HG03442 (cell line): ENCODE measurements at regions not wholly inside any gene's neighbourhood (a gene's known extent, or its start where the extent isn't known, plus 50 kb on each side); places are given as distances from the start of the nearest gene placed in this dataset.

ENCODE experiments used
- ATAC-seq: cut with Tn5 transposase; IDR thresholded peaks from one replicate; pipeline ENCODE4 v1.9.1; 2021; ENCODE audit warnings: mild to moderate bottlenecking, moderate library complexity; ENCODE audit not compliant: unreplicated experiment

- ATAC-seq = no peak
These were observed 107.4 kb upstream of the CLDN10 start for GRCh38 chr13:95445131-95445530.

- ATAC-seq = no peak
These were observed 104.7 kb upstream of the CLDN10 start for GRCh38 chr13:95447814-95448213.

- no peak for ATAC-seq
These were observed 100.9 kb upstream of the CLDN10 start for GRCh38 chr13:95451656-95452055.

DNA sequence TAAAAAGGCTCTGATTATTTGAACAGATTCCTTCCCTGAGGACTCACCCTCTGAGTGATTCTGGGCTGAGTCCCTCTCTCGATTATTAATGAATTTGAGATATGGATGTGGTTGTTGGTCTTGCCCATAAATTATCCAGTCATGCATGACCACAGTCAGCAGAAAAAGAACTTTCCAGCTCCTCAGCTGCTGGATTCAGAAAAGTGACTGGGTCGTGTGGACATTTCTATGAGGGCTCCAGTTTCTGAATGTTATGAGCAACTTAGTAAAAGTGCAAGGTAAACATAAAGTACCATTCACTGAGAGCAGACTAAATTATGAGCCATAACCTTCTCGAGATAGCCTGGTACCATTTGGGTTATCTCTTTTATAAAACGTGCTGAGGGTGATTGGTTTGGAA lies 100.1 kb upstream of the CLDN10 start:
- no peak for ATAC-seq

DNA sequence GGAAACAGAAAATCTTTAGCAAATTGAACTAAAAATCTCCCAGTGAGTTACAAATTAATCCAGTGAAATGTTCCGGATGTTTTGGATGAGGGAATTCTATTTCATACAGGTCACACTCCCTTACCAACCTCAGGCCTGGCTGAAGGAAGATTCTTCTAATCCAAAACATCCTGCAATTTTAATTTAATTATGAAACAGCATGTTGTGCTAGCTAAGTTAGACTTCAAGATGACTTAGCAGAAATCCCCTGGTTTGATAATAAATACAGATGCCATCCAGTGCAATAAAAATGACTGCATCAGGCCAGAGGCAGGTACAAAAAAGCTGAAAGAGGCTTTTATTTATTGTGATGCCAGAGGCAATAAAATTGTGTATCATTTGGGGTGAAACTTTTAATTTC lies 96.7 kb upstream of the CLDN10 start:
- ATAC-seq = no peak

- ATAC-seq = no peak
These were observed 95.7 kb upstream of the CLDN10 start for GRCh38 chr13:95456815-95457214.

DNA sequence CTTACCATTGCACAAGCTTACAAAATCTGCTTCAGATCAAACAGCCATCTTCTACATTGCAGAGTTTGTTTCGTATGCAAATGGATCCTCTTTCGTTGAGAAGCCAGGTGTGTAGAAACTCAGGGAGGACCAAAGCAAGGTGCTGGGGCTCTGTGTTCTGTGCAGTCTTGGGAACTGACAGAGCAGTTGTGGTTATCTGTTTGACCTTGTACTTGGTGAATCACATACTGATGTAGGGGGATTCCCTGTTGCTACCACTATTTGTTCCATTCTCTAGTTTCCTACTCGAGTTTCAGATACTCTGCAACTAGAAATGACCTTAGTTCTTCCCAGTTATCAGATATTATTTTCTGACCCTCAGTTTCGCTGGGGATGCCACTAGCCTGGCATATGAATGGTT lies 95.2 kb upstream of the CLDN10 start:
- ATAC-seq = peak; percentile 100

GRCh38 chr13:95462801-95463200 lies 89.7 kb upstream of the CLDN10 start:
- no peak for ATAC-seq

DNA sequence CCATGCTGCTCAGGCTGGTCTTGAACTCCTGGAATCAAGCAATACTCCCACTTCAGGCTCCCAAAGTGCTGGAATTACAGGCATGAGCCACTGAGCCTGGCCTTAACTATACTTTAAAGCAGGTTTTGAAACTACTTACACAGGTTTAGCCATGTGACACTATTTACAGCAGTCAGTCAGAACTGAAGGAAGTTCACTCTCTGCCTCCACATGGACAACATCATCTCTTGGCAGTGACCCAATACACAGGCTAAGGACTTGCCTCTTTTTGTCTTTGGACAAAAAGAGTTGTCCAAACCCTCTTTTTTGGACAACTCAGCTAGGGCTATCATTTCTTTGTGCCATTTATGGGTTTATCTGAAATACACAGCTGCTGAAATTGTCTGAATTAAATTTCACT lies 89.0 kb upstream of the CLDN10 start:
- no peak for ATAC-seq

DNA sequence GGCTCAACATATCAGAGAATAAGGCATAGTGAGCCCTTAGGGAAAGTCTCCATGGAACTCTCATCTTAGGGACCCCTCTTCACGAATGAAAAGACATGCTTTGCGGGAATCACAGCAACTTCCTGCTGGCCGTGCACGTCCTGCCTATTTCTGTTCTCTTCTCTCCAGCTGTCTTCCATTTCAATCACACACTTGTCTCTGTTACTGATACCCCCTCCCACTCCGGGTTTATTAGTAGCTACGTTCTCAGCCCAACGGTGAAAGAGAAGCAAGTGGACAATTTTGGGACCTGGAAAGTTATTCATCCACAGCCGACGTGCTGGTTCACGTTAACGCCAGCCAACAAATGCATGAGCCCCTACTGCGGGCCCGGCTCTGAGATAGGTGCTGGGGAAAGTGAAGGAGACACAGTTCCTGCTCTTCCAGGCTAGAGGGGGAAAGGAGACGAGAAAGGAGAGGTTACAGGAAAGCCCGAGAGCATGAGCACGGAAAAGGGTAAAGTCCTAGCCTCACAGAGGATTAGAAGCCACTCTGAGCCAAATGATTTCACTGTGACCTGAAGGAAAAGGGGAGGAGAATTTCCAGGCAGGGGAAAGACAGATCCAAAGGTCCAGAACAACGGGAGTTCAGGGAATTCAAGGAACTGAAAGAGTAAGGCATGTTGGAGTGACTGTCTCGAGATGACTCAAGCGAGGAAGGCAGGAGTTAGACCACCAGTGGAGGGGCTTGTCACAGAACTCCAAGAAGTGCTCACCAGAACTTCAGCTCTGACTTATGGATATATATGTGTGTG lies 81.8 kb upstream of the CLDN10 start:
- ATAC-seq = no peak

- peak; percentile 70 for ATAC-seq
These were observed 80.6 kb upstream of the CLDN10 start for GRCh38 chr13:95471960-95472359.

DNA sequence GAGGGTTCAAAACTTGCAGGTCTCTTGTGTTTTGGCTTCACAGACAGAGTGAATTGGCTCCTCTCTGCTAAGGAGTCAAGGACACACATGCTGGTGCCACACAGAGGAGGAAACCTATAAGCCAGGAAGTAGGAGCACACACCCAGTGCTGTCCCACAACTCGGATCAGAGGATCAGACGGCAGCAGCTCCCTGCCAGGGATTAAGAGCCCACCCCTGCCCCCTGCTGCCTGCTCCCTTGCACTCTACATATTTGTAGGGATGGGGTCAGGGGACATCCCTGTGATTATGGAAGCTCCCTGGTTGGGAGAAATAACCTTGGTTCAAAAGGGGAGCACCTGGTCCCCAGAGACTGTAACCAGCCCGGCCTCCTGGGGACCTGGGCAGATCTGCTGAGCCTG lies 77.5 kb upstream of the CLDN10 start:
- ATAC-seq = no peak

DNA sequence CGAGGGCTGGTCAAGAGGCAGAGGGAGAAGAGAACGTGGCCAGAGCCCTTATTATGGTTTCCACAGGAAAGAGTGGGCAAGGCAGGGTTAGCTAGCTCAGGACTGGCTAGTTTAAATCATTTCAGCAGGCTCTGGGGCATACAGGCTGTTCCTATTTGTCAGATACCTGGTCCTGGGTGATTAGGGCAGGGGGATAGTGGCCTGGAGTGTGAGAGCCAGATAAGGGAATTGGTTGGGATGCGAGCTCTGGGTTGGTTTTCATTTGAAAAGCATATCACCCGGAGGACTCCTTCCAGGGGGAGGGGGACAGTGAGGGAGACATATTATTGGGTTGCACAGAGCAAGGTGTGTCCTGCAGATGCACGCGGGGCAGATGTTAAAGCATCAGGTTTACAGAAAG lies 75.3 kb upstream of the CLDN10 start:
- ATAC-seq = no peak

DNA sequence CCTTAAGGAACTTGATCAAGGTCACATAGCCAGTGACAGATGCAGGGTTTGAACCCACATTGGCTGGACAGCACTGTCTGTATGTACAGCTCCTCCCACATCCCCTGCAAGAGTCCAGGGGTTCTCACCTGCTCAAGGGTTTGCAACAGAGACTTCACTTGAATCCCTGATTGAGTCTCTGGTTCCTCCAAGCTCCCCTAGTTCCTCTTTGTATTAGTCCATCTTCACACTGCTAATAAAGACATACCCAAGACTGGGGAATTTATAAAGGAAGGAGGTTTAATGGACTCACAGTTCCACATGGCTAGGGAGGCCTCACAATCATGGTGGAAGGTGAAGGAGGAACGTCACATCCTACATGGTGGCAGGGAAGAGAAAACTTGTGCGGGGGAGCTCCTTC lies 72.8 kb upstream of the CLDN10 start:
- peak; percentile 15 for ATAC-seq

DNA sequence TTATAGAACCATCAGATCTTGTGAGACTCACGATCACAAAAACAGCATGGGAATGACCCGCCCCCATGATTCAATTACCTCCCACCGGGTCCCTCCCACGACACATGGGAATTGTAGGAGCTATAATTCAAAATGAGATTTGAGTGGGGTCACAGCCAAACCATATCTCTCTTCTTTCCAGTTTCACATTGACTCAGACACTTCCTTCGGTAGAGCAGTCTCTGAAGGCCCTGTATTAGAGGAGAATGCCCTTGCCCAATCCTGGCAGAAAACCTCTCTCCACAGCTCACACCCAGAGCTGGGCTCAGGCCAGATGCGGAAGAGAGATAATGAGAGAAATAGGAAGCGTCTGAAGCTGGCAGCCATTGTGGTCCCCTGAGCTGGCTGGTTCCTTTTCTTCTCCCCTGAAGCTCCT lies 72.4 kb upstream of the CLDN10 start:
- ATAC-seq = peak; percentile 64

DNA sequence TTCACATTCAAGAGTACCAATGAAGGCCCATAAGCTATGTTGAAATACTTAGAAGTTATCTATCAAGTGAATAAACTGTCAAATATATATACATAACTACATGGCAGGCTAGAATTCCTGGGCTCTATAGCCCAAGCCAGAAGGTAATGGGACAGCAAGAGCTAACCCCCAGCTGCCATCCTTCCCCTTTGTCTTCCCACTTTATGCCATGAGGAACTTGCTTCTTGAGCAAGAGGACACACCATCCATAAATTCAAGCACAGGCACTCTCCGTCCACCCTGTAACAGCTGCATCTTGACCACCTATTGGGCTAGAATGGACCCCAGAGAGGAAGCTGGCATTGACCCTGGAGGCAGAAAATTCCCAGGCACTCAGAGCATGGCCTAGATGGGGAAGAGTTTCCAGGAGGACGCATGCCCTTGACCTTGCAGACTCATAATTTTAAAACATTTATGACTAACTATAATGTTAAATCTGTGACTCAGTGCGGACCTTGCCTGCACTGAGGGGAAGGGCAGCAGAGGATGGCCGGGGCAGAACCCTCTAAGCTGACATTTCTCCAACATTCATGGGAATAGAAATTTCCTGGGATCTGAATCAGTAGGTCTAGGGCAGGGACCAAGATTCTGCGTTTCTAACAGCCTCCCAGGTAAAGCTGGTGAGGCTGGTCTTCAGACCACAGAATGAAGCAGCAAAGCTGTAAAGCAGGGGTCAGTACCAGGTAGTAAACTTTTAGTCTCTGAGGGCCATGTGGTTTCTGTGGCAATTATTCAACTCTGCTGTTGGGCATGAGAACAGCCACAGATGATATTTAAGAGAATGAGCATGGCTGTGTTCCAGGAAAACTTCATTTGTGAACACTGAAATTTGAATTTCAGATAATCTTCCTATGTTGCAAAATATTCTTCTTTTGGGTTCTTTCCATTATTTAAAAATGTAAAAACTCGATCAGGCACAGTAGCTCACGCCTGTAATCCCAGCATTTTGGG lies 71.4 kb upstream of the CLDN10 start:
- no peak for ATAC-seq

DNA sequence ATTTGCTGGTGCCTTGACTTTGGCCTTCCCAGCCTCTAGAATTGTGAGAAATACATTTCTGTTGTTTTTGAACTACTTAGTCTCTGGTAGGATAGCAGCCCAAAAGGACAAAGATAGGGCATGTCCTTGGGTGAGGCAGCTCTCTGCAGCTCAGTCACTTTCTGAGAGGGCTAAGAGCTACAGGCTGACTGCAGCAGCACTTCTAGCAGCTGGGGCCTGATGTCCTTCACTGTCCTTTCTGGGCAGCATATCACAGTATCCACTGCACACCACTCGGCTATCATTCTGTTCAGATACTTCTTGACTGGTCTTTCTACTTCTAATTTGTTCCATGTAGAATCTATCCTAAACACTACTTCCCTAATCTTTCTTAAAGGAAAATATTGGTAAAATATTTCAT lies 68.5 kb upstream of the CLDN10 start:
- no peak for ATAC-seq

DNA sequence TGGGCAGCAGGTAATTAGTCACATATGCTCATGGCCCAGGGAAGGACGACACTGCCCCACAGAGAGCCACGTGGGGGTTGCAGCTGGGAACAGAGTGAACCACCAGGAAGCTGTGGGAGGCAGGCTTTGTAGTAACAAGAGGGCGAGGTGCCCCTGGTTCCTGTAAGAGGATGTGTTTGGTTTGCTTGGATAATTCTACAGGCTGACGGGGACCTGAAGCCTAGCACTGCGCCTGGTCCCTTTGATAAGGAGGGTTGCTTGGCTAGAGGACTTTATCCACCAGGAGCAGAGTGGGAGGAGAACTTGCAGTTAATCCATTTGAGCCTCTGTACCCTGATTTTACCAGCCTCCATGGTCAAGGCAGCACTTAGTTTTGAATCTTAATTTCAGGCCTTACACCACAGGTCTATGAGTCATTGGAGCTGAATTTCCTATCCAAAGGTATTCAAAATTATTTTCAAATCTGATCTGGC lies 67.4 kb upstream of the CLDN10 start:
- no peak for ATAC-seq

- ATAC-seq = no peak
These were observed 66.9 kb upstream of the CLDN10 start for GRCh38 chr13:95485518-95486144.

GRCh38 chr13:95492044-95492801 lies 60.3 kb upstream of the CLDN10 start:
- no peak for ATAC-seq
